ENCODE measurements at regions not wholly inside any gene's neighbourhood (a gene's known extent, or its start where the extent isn't known, plus 50 kb on each side); places are given as distances from the start of the nearest gene placed in this dataset.

GRCh38 chr5:98454904-98455303, 318.6 kb upstream of the RGMB start:
- intact Hi-C loops (cut with DNase I; ENCODE audit: low total_unique reads): no loop called here

GRCh38 chr5:98455665-98456064, 317.8 kb upstream of the RGMB start:
- no peak for DNase-seq
- Histone ChIP-seq H3K4me3 (no peak overlapping the region), H3K9me3 (no peaks in the 10 kb centered on the region), H3K27me3 (no peaks in the 10 kb centered on the region), H3K4me1 (no peaks in the 10 kb centered on the region), H3K27ac (no peak overlapping the region), H3K36me3 (no peaks in the 10 kb centered on the region)
- TF ChIP-seq POLR2A (IDR thresholded peaks at IDR 0.05): no peak
- TF ChIP-seq CTCF (IDR thresholded peaks at IDR 0.05): no peak
- intact Hi-C loops (cut with DNase I; ENCODE audit: low total_unique reads): no loop called here

More at GRCh38 chr5:98454904-98455303, 318.6 kb upstream of the RGMB start:
- Histone ChIP-seq H3K27me3 (no peaks in the 10 kb centered on the region), H3K27ac (no peak overlapping the region), H3K4me3 (no peak overlapping the region), H3K4me1 (no peaks in the 10 kb centered on the region), H3K9me3 (no peaks in the 10 kb centered on the region), H3K36me3 (no peaks in the 10 kb centered on the region)
- DNase-seq: no peak
- TF ChIP-seq CTCF (IDR thresholded peaks at IDR 0.05) (no peak), POLR2A (IDR thresholded peaks at IDR 0.05) (no peak)

GRCh38 chr5:98458004-98458403, 315.5 kb upstream of the RGMB start:
- intact Hi-C loops (cut with DNase I; ENCODE audit: low total_unique reads): no loop called here
- Histone ChIP-seq H3K4me1 (no peaks in the 10 kb centered on the region), H3K27ac (no peak overlapping the region), H3K9me3 (no peaks in the 10 kb centered on the region), H3K36me3 (no peaks in the 10 kb centered on the region), H3K27me3 (no peaks in the 10 kb centered on the region), H3K4me3 (no peak overlapping the region)
- DNase-seq: no peak
- no peak for TF ChIP-seq CTCF (IDR thresholded peaks at IDR 0.05)
- TF ChIP-seq POLR2A (IDR thresholded peaks at IDR 0.05): no peak

GRCh38 chr5:98458726-98459125, 314.7 kb upstream of the RGMB start:
- Histone ChIP-seq H3K27me3 (no peaks in the 10 kb centered on the region), H3K4me3 (no peak overlapping the region), H3K9me3 (no peaks in the 10 kb centered on the region), H3K4me1 (no peaks in the 10 kb centered on the region), H3K36me3 (no peaks in the 10 kb centered on the region), H3K27ac (no peak overlapping the region)
- no peak for DNase-seq
- TF ChIP-seq CTCF (IDR thresholded peaks at IDR 0.05) (no peak), POLR2A (IDR thresholded peaks at IDR 0.05) (no peak)
- intact Hi-C loops (cut with DNase I; ENCODE audit: low total_unique reads): no loop called here

GRCh38 chr5:98460536-98460935, 312.9 kb upstream of the RGMB start:
- no peak for TF ChIP-seq CTCF (IDR thresholded peaks at IDR 0.05)
- no peak for TF ChIP-seq POLR2A (IDR thresholded peaks at IDR 0.05)
- H3K4me1 ChIP-seq: no peaks in the 10 kb centered on the region
- no peaks in the 10 kb centered on the region for H3K9me3 ChIP-seq
- no peak for DNase-seq
- H3K27me3 ChIP-seq: no peaks in the 10 kb centered on the region
- H3K36me3 ChIP-seq: no peaks in the 10 kb centered on the region
- H3K27ac ChIP-seq: no peak overlapping the region
- H3K4me3 ChIP-seq: no peak overlapping the region
- intact Hi-C loops (cut with DNase I; ENCODE audit: low total_unique reads): no loop called here

Data from uterus (tissue), 3 donors.